CD4-positive, alpha-beta T cell (primary cell): ENCODE measurements at regions not wholly inside any gene's neighbourhood (a gene's known extent, or its start where the extent isn't known, plus 50 kb on each side); places are given as distances from the start of the nearest gene placed in this dataset.

Source experiments
- ATAC-seq: fragments of 200-7000 bp; cut with Tn5 transposase; one replicate; pipeline ENCODE4 v1.10.0; 2022; ENCODE audit warnings: mild to moderate bottlenecking; ENCODE audit not compliant: poor library complexity
- CTCF ChIA-PET: fragments of 350-600 bp; sonication (Branson Sonifier 250); formaldehyde crosslinking; loops from one replicate; lab custom pipeline; 2021; ENCODE audit warnings: antibody characterized with exemption, inconsistent platforms; lab: Charles Lee
- POLR2A ChIA-PET: fragments of 350-600 bp; sonication (Branson Sonifier 250); formaldehyde crosslinking; loops from one replicate; lab custom pipeline; 2021; ENCODE audit warnings: antibody characterized with exemption, inconsistent platforms; lab: Charles Lee
- DNase-seq, 14 experiments: peaks; one replicate each; pipeline ENCODE4 v3.0.0-alpha.2; 2013 to 2020; ENCODE audit warnings: mixed read lengths in 2 of 14
- H3K27ac ChIP-seq, 2 donors: one replicate each; pipeline versions ENCODE4 v1.5.1 to v1.7.0; 2013; ENCODE audit warnings: low read length in 2 of 2, low read depth in 1 of 2, mild to moderate bottlenecking in 1 of 2
- H3K27me3 ChIP-seq, 2 experiments: 1 replicate in 1 of 2; 2 replicates in 1 of 2; pipeline versions ENCODE4 v1.6.1 to v1.7.0; 2013; ENCODE audit warnings: low read length in 2 of 2, control low read depth in 1 of 2, mild to moderate bottlenecking in 1 of 2, moderate library complexity in 1 of 2; ENCODE audit not compliant: insufficient read depth in 2 of 2, control insufficient read depth in 1 of 2
- H3K36me3 ChIP-seq: one replicate; pipeline ENCODE4 v1.6.1; 2013; ENCODE audit warnings: low read length, control low read depth; ENCODE audit not compliant: insufficient read depth
- H3K4me1 ChIP-seq: one replicate; pipeline ENCODE4 v1.6.1; 2013; ENCODE audit warnings: low read length, control low read depth; ENCODE audit not compliant: insufficient read depth
- H3K4me3 ChIP-seq: one replicate; pipeline ENCODE4 v1.5.1; 2013; ENCODE audit warnings: mild to moderate bottlenecking, low read length, moderate library complexity
- H3K9me3 ChIP-seq, 2 experiments: 1 replicate in 1 of 2; 2 replicates in 1 of 2; pipeline versions ENCODE4 v1.6.1 to v1.7.0; 2013; ENCODE audit warnings: low read length in 2 of 2, mild to moderate bottlenecking in 2 of 2, control low read depth in 1 of 2, moderate library complexity in 1 of 2; ENCODE audit not compliant: control insufficient read depth in 1 of 2, insufficient read depth in 1 of 2
- H3K27ac Mint-ChIP-seq: one replicate; pipeline ENCODE4 v1.8.0; 2020; ENCODE audit warnings: mixed read lengths
- H3K27me3 Mint-ChIP-seq: one replicate; pipeline ENCODE4 v1.8.0; 2021; ENCODE audit warnings: mixed read lengths
- H3K36me3 Mint-ChIP-seq: one replicate; pipeline ENCODE4 v1.8.0; 2021; ENCODE audit warnings: low read depth, mixed read lengths
- H3K4me1 Mint-ChIP-seq: one replicate; pipeline ENCODE4 v1.8.0; 2021; ENCODE audit warnings: low read depth, mixed read lengths
- H3K4me3 Mint-ChIP-seq: one replicate; pipeline ENCODE4 v1.8.0; 2020; ENCODE audit warnings: mild to moderate bottlenecking, mixed read lengths
- H3K9me3 Mint-ChIP-seq: one replicate; pipeline ENCODE4 v1.8.0; 2020; ENCODE audit warnings: mixed read lengths
- intact Hi-C, 2 experiments: fragments of 100-400 bp; cut with DNase I in 1 of 2; cut with micrococcal nuclease in 1 of 2; formaldehyde crosslinking; loops; one replicate each; pipeline versions ENCODE4 v1.15.1 to v1.9.0; 2023 to 2025; cut with DNase I, micrococcal nuclease
- TF ChIP-seq, protein P1 (sequence below): fragments of 200-600 bp; IDR thresholded peaks from one replicate; pipeline ENCODE4 v1.8.0; 2022; ENCODE audit warnings: antibody characterized with exemption, mild to moderate bottlenecking

- intact Hi-C loops: loop anchor here (1.0 to 10.0 kb wide), 2 partner anchors 99 to 103 kb away; no protein-coding TSS in a partner anchor
- peak; percentile 43 for ATAC-seq
- peaks cover 0 to 7% of the 10 kb centered on the region in 2 experiments for H3K27me3 ChIP-seq
- Mint-ChIP-seq H3K9me3 (no peaks in the 10 kb centered on the region), H3K4me3 (no peak overlapping the region), H3K27me3 (peaks cover 35% of the 10 kb centered on the region), H3K27ac (no peak overlapping the region), H3K36me3 (no peaks in the 10 kb centered on the region), H3K4me1 (no peaks in the 10 kb centered on the region)
- H3K4me1 ChIP-seq: no peaks in the 10 kb centered on the region
- H3K27ac ChIP-seq: no peak overlapping the region
- H3K36me3 ChIP-seq: no peaks in the 10 kb centered on the region
- TF ChIP-seq, protein P1, sequence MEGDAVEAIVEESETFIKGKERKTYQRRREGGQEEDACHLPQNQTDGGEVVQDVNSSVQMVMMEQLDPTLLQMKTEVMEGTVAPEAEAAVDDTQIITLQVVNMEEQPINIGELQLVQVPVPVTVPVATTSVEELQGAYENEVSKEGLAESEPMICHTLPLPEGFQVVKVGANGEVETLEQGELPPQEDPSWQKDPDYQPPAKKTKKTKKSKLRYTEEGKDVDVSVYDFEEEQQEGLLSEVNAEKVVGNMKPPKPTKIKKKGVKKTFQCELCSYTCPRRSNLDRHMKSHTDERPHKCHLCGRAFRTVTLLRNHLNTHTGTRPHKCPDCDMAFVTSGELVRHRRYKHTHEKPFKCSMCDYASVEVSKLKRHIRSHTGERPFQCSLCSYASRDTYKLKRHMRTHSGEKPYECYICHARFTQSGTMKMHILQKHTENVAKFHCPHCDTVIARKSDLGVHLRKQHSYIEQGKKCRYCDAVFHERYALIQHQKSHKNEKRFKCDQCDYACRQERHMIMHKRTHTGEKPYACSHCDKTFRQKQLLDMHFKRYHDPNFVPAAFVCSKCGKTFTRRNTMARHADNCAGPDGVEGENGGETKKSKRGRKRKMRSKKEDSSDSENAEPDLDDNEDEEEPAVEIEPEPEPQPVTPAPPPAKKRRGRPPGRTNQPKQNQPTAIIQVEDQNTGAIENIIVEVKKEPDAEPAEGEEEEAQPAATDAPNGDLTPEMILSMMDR: no peak
- CTCF ChIA-PET: interaction anchor here (1.4 kb wide), 1 partner anchor 103 kb away, joined by 5 read pairs; no protein-coding TSS in a partner anchor
- DNase-seq: peak in 6 of 14 experiments; percentile 2 to 67 (median 40)
- no peaks in the 10 kb centered on the region for H3K9me3 ChIP-seq
- no peak overlapping the region for H3K4me3 ChIP-seq
- POLR2A ChIA-PET: no interaction called here
Measured at GRCh38 chr4:122003335-122003734, 51.5 kb upstream of the TRPC3 start.
